Keratinocyte (primary cell): ENCODE measurements at regions not wholly inside any gene's neighbourhood (a gene's known extent, or its start where the extent isn't known, plus 50 kb on each side); places are given as distances from the start of the nearest gene placed in this dataset.

Experiments
- DNase-seq: peaks from one replicate; pipeline ENCODE4 v3.0.0-alpha.2; 2011; ENCODE audit warnings: low read depth, missing footprints, low spot score
- FAIRE-seq: peaks from 2 replicates; lab custom pipeline; 2011; peaks lifted over from hg19 to GRCh38; lab: Jason Lieb, UNC
- H2AFZ ChIP-seq: 2 replicates; pipeline ENCODE4 v1.6.0; 2012; ENCODE audit warnings: low read length, control low read depth, inconsistent platforms; ENCODE audit not compliant: control insufficient read depth
- H3K27ac ChIP-seq: 2 replicates; pipeline ENCODE4 v1.5.1; 2011; ENCODE audit warnings: low read length; ENCODE audit not compliant: control insufficient read depth, insufficient read depth
- H3K27me3 ChIP-seq: 3 replicates; pipeline ENCODE4 v1.6.0; 2011; ENCODE audit warnings: low read length; ENCODE audit not compliant: control insufficient read depth, insufficient read depth; ENCODE audit errors: extremely low read depth
- H3K36me3 ChIP-seq, 2 experiments: 2 replicates in 1 of 2; 3 replicates in 1 of 2; pipeline ENCODE4 v1.5.1; 2011; ENCODE audit warnings: low read length in 2 of 2, mild to moderate bottlenecking in 1 of 2; ENCODE audit not compliant: control insufficient read depth in 2 of 2, insufficient read depth in 2 of 2; ENCODE audit errors: extremely low read depth in 1 of 2
- H3K4me1 ChIP-seq: 3 replicates; pipeline ENCODE4 v1.5.1; 2011; ENCODE audit warnings: low read length; ENCODE audit not compliant: control insufficient read depth, insufficient read depth; ENCODE audit errors: extremely low read depth
- H3K4me2 ChIP-seq: 3 replicates; pipeline ENCODE4 v1.6.0; 2011; ENCODE audit warnings: low read depth, low read length; ENCODE audit not compliant: control insufficient read depth, insufficient read depth; ENCODE audit errors: extremely low read depth
- H3K4me3 ChIP-seq, 3 experiments: fragments of 200-600 bp in 1 of 3; sonication (generic) in 1 of 3; 2 replicates in 2 of 3; 3 replicates in 1 of 3; pipeline ENCODE4 v1.5.1; 2011 to 2016; ENCODE audit warnings: low read length in 3 of 3, mild to moderate bottlenecking in 3 of 3, control low read depth in 2 of 3, inconsistent platforms in 1 of 3, low read depth in 1 of 3, mixed read lengths in 1 of 3, mixed run types in 1 of 3, moderate library complexity in 1 of 3; ENCODE audit not compliant: control insufficient read depth in 2 of 3, insufficient read depth in 2 of 3; ENCODE audit errors: extremely low read depth in 1 of 3
- H3K79me2 ChIP-seq: 2 replicates; pipeline ENCODE4 v1.6.0; 2012; ENCODE audit warnings: low read length; ENCODE audit not compliant: control insufficient read depth, insufficient read depth
- H3K9ac ChIP-seq: 3 replicates; pipeline ENCODE4 v1.6.0; 2011; ENCODE audit warnings: low read length; ENCODE audit not compliant: control insufficient read depth, insufficient read depth; ENCODE audit errors: extremely low read depth
- H3K9me1 ChIP-seq: 3 replicates; pipeline ENCODE4 v1.6.0; 2011; ENCODE audit warnings: low read length; ENCODE audit not compliant: control insufficient read depth, insufficient read depth; ENCODE audit errors: extremely low read depth
- H3K9me3 ChIP-seq: 2 replicates; pipeline ENCODE4 v1.5.1; 2012; ENCODE audit warnings: low read depth, low read length; ENCODE audit not compliant: control insufficient read depth
- H4K20me1 ChIP-seq: 3 replicates; pipeline ENCODE4 v1.6.0; 2011; ENCODE audit warnings: low read length; ENCODE audit not compliant: control insufficient read depth, insufficient read depth; ENCODE audit errors: extremely low read depth
- EZH2 ChIP-seq: IDR thresholded peaks from one replicate; pipeline ENCODE4 v1.6.1; 2012; ENCODE audit warnings: inconsistent platforms, mild to moderate bottlenecking, low read length, moderate library complexity
- dilution Hi-C: fragments of 300-500 bp; cut with MboI; formaldehyde crosslinking; loops from one replicate; pipeline ENCODE4 v1.7.0; 2020; ENCODE audit warnings: low sequenced_read_pairs; ENCODE audit not compliant: extremely low pct_ligation_motif_present
- TF ChIP-seq, protein P1 (sequence below), 3 experiments: IDR thresholded peaks in 1 of 3; conservative IDR thresholded peaks in 1 of 3; optimal IDR thresholded peaks in 1 of 3; 2 replicates in 2 of 3; 3 replicates in 1 of 3; pipeline versions ENCODE3 to v1.5.1; 2011; ENCODE audit warnings: low read length in 3 of 3, mild to moderate bottlenecking in 3 of 3, moderate library complexity in 2 of 3, control low read depth in 1 of 3, inconsistent platforms in 1 of 3; ENCODE audit not compliant: insufficient read depth in 2 of 3; ENCODE audit errors: extremely low read depth in 1 of 3

DNA sequence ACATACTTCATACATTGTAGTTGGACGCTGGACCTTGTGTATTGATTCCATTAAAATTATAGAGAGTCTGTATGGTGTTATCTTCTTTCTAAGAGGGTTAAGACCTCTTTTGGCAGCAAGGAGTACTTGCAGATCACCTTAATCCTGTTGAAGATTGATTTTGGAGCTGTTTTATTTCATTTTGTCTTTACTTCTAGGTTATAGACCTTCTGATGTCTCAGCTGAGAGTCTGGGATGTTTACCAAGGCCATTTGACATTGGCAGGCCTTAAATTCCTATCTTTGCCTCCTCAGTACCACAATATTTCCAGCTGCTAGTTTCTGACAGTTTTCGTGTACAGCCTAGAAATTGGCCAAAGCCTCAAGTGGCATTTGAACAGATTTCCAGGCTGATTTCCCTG lies 338.0 kb downstream of the LMO4 start:
- no peak overlapping the region for H2AFZ ChIP-seq
- no peaks in the 10 kb centered on the region for H4K20me1 ChIP-seq
- no peaks in the 10 kb centered on the region for H3K4me1 ChIP-seq

DNA sequence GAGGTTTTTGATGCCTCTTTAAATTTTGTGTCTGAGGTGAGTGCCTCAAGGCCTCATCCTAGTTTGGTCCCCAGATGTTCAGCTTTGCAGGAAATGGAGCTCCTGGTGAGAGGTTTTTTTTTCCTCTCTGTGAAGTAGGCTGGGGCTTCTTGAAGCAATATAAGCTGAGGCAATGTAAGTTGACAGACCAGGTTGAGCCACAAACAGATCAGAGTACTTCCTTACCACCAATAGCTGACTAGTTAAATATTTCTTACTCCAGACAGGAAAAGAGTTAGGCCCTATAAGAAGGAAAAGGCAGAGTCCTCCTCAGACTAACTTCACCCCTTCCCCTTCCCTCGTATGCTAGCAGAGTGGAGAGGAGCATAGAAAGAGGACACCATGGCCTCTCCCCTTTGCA lies 341.0 kb downstream of the LMO4 start:
- Histone ChIP-seq H2AFZ (no peak overlapping the region), H3K9me1 (no peaks in the 10 kb centered on the region), H3K9me3 (no peaks in the 10 kb centered on the region), H3K36me3 (no peaks in the 10 kb centered on the region), H3K79me2 (no peaks in the 10 kb centered on the region), H3K27me3 (no peaks in the 10 kb centered on the region), H4K20me1 (no peaks in the 10 kb centered on the region), H3K27ac (no peak overlapping the region), H3K4me2 (no peak overlapping the region), H3K9ac (no peak overlapping the region), H3K4me3 (no peak overlapping the region), H3K4me1 (no peaks in the 10 kb centered on the region)
- no peak for DNase-seq
- dilution Hi-C loops: no loop called here
- no peak for TF ChIP-seq EZH2
- TF ChIP-seq, protein P1, sequence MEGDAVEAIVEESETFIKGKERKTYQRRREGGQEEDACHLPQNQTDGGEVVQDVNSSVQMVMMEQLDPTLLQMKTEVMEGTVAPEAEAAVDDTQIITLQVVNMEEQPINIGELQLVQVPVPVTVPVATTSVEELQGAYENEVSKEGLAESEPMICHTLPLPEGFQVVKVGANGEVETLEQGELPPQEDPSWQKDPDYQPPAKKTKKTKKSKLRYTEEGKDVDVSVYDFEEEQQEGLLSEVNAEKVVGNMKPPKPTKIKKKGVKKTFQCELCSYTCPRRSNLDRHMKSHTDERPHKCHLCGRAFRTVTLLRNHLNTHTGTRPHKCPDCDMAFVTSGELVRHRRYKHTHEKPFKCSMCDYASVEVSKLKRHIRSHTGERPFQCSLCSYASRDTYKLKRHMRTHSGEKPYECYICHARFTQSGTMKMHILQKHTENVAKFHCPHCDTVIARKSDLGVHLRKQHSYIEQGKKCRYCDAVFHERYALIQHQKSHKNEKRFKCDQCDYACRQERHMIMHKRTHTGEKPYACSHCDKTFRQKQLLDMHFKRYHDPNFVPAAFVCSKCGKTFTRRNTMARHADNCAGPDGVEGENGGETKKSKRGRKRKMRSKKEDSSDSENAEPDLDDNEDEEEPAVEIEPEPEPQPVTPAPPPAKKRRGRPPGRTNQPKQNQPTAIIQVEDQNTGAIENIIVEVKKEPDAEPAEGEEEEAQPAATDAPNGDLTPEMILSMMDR (optimal IDR thresholded peaks at IDR 0.05 in 1 of 3, IDR thresholded peaks at IDR 0.05 in 1 of 3, conservative IDR thresholded peaks at IDR 0.05 in 1 of 3; ENCODE audit: extremely low read depth in 1 of 3, insufficient read depth in 2 of 3, low read length in 3 of 3): no peak
- no peak for FAIRE-seq

More for the DNA sequence above, 338.0 kb downstream of the LMO4 start:
- dilution Hi-C loops: no loop called here
- Histone ChIP-seq H3K4me2 (no peak overlapping the region), H3K9ac (no peak overlapping the region), H3K9me3 (no peaks in the 10 kb centered on the region), H3K36me3 (no peaks in the 10 kb centered on the region), H3K27ac (no peak overlapping the region), H3K79me2 (no peaks in the 10 kb centered on the region), H3K4me3 (no peak overlapping the region), H3K9me1 (no peaks in the 10 kb centered on the region), H3K27me3 (no peaks in the 10 kb centered on the region)
- DNase-seq (no peak), FAIRE-seq (no peak)
- no peak for TF ChIP-seq EZH2
- TF ChIP-seq, protein P1 (optimal IDR thresholded peaks at IDR 0.05 in 1 of 3, IDR thresholded peaks at IDR 0.05 in 1 of 3, conservative IDR thresholded peaks at IDR 0.05 in 1 of 3; ENCODE audit: extremely low read depth in 1 of 3, insufficient read depth in 2 of 3, low read length in 3 of 3): no peak
